Body of pancreas (tissue), 4 donors: ENCODE measurements at regions not wholly inside any gene's neighbourhood (a gene's known extent, or its start where the extent isn't known, plus 50 kb on each side); places are given as distances from the start of the nearest gene placed in this dataset.

Source experiments
- CTCF ChIP-seq, 7 experiments: fragments of 450-650 bp in 4 of 7; fragments of 200-600 bp in 3 of 7; sonication (generic) in 3 of 7; IDR thresholded peaks; one replicate each; pipeline ENCODE4 v1.5.1; 2016 to 2019; ENCODE audit warnings: antibody characterized with exemption in 7 of 7
- POLR2A ChIP-seq, 3 donors: fragments of 450-650 bp; IDR thresholded peaks; one replicate each; pipeline ENCODE4 v1.6.1; 2016; ENCODE audit warnings: antibody characterized with exemption in 3 of 3, mild to moderate bottlenecking in 2 of 3

- TF ChIP-seq CTCF (IDR thresholded peaks at IDR 0.05) (no peak), POLR2A (IDR thresholded peaks at IDR 0.05) (no peak)
These were observed 220.3 kb downstream of the EN1 start for GRCh38 chr2:118627156-118627555.
